ENCODE measurements at regions not wholly inside any gene's neighbourhood (a gene's known extent, or its start where the extent isn't known, plus 50 kb on each side); places are given as distances from the start of the nearest gene placed in this dataset.

- no peaks in the 10 kb centered on the region for H3K27me3 Mint-ChIP-seq
- no peak overlapping the region for H3K27ac Mint-ChIP-seq
- DNase-seq (no peak), ATAC-seq (no peak)
- H3K4me1 Mint-ChIP-seq = no peaks in the 10 kb centered on the region
- H3K36me3 Mint-ChIP-seq (ENCODE audit: low read depth) = peaks cover 3% of the 10 kb centered on the region
- no peaks in the 10 kb centered on the region for H3K9me3 ChIP-seq (ENCODE audit: control insufficient read depth, low read length, poor library complexity, severe bottlenecking)
- H3K4me3 Mint-ChIP-seq = no peak overlapping the region
These were observed 182.8 kb downstream of the PIK3C3 start for GRCh38 chr18:42137693-42138375.

- Mint-ChIP-seq H3K4me3 (no peak overlapping the region), H3K27ac (no peak overlapping the region), H3K4me1 (no peaks in the 10 kb centered on the region), H3K27me3 (no peaks in the 10 kb centered on the region), H3K36me3 (ENCODE audit: low read depth) (no peaks in the 10 kb centered on the region)
- no peaks in the 10 kb centered on the region for H3K9me3 ChIP-seq (ENCODE audit: control insufficient read depth, low read length, poor library complexity, severe bottlenecking)
- DNase-seq (no peak), ATAC-seq (no peak)
These were observed 186.4 kb downstream of the PIK3C3 start for GRCh38 chr18:42141439-42141838.

- Mint-ChIP-seq H3K27ac (no peak overlapping the region), H3K4me1 (no peaks in the 10 kb centered on the region), H3K36me3 (ENCODE audit: low read depth) (peaks cover 3% of the 10 kb centered on the region), H3K27me3 (no peaks in the 10 kb centered on the region), H3K4me3 (no peak overlapping the region)
- DNase-seq = no peak
- no peaks in the 10 kb centered on the region for H3K9me3 ChIP-seq (ENCODE audit: control insufficient read depth, low read length, poor library complexity, severe bottlenecking)
- ATAC-seq = no peak
These were observed 200.0 kb downstream of the PIK3C3 start for GRCh38 chr18:42155024-42155423.

GRCh38 chr18:42156281-42156680 is 201.2 kb downstream of the PIK3C3 start:
- no peak overlapping the region for H3K27ac Mint-ChIP-seq
- ATAC-seq = no peak

GRCh38 chr18:42157420-42157819 is 202.4 kb downstream of the PIK3C3 start:
- Mint-ChIP-seq H3K4me3 (no peak overlapping the region), H3K4me1 (no peaks in the 10 kb centered on the region), H3K27ac (no peak overlapping the region), H3K36me3 (ENCODE audit: low read depth) (no peaks in the 10 kb centered on the region), H3K27me3 (no peaks in the 10 kb centered on the region)
- H3K9me3 ChIP-seq (ENCODE audit: control insufficient read depth, low read length, poor library complexity, severe bottlenecking) = no peaks in the 10 kb centered on the region
- DNase-seq (no peak), ATAC-seq (no peak)

More at GRCh38 chr18:42156281-42156680, 201.2 kb downstream of the PIK3C3 start:
- Mint-ChIP-seq H3K27me3 (no peaks in the 10 kb centered on the region), H3K4me3 (no peak overlapping the region), H3K36me3 (ENCODE audit: low read depth) (peaks cover 3% of the 10 kb centered on the region), H3K4me1 (no peaks in the 10 kb centered on the region)
- no peak for DNase-seq
- no peaks in the 10 kb centered on the region for H3K9me3 ChIP-seq (ENCODE audit: control insufficient read depth, low read length, poor library complexity, severe bottlenecking)

GRCh38 chr18:42157878-42158277 is 202.8 kb downstream of the PIK3C3 start:
- H3K9me3 ChIP-seq (ENCODE audit: control insufficient read depth, low read length, poor library complexity, severe bottlenecking) = no peaks in the 10 kb centered on the region
- no peaks in the 10 kb centered on the region for H3K27me3 Mint-ChIP-seq
- DNase-seq (no peak), ATAC-seq (no peak)
- no peaks in the 10 kb centered on the region for H3K36me3 Mint-ChIP-seq (ENCODE audit: low read depth)
- no peaks in the 10 kb centered on the region for H3K4me1 Mint-ChIP-seq
- no peak overlapping the region for H3K27ac Mint-ChIP-seq
- H3K4me3 Mint-ChIP-seq = no peak overlapping the region

GRCh38 chr18:42159146-42159545 is 204.1 kb downstream of the PIK3C3 start:
- no peak overlapping the region for H3K27ac Mint-ChIP-seq
- no peak for ATAC-seq
- H3K36me3 Mint-ChIP-seq (ENCODE audit: low read depth) = no peaks in the 10 kb centered on the region

GRCh38 chr18:42163321-42163720 is 208.3 kb downstream of the PIK3C3 start:
- Mint-ChIP-seq H3K36me3 (ENCODE audit: low read depth) (peaks cover 3% of the 10 kb centered on the region), H3K4me3 (no peak overlapping the region), H3K27ac (no peak overlapping the region), H3K27me3 (no peaks in the 10 kb centered on the region), H3K4me1 (no peaks in the 10 kb centered on the region)
- no peaks in the 10 kb centered on the region for H3K9me3 ChIP-seq (ENCODE audit: control insufficient read depth, low read length, poor library complexity, severe bottlenecking)
- DNase-seq = no peak
- ATAC-seq = no peak

More at GRCh38 chr18:42159146-42159545, 204.1 kb downstream of the PIK3C3 start:
- Mint-ChIP-seq H3K27me3 (no peaks in the 10 kb centered on the region), H3K4me3 (no peak overlapping the region), H3K4me1 (no peaks in the 10 kb centered on the region)
- no peaks in the 10 kb centered on the region for H3K9me3 ChIP-seq (ENCODE audit: control insufficient read depth, low read length, poor library complexity, severe bottlenecking)
- DNase-seq = no peak

- Mint-ChIP-seq H3K36me3 (ENCODE audit: low read depth) (peaks cover 3% of the 10 kb centered on the region), H3K4me1 (no peaks in the 10 kb centered on the region), H3K4me3 (no peak overlapping the region), H3K27me3 (no peaks in the 10 kb centered on the region), H3K27ac (no peak overlapping the region)
- H3K9me3 ChIP-seq (ENCODE audit: control insufficient read depth, low read length, poor library complexity, severe bottlenecking) = no peaks in the 10 kb centered on the region
- DNase-seq (no peak), ATAC-seq (no peak)
These were observed 209.5 kb downstream of the PIK3C3 start for GRCh38 chr18:42164556-42164955.

GRCh38 chr18:42165922-42166513 is 211.0 kb downstream of the PIK3C3 start:
- DNase-seq = no peak
- Mint-ChIP-seq H3K4me3 (no peak overlapping the region), H3K27me3 (no peaks in the 10 kb centered on the region), H3K36me3 (ENCODE audit: low read depth) (peaks cover 3% of the 10 kb centered on the region), H3K27ac (no peak overlapping the region), H3K4me1 (no peaks in the 10 kb centered on the region)
- no peak for ATAC-seq
- H3K9me3 ChIP-seq (ENCODE audit: control insufficient read depth, low read length, poor library complexity, severe bottlenecking) = no peaks in the 10 kb centered on the region

- Mint-ChIP-seq H3K27ac (no peak overlapping the region), H3K27me3 (no peaks in the 10 kb centered on the region), H3K4me1 (no peaks in the 10 kb centered on the region), H3K4me3 (no peak overlapping the region), H3K36me3 (ENCODE audit: low read depth) (peaks cover 3% of the 10 kb centered on the region)
- H3K9me3 ChIP-seq (ENCODE audit: control insufficient read depth, low read length, poor library complexity, severe bottlenecking) = no peaks in the 10 kb centered on the region
- no peak for DNase-seq
- ATAC-seq = no peak
These were observed 213.5 kb downstream of the PIK3C3 start for GRCh38 chr18:42168487-42168886.

- Mint-ChIP-seq H3K36me3 (ENCODE audit: low read depth) (peaks cover 3% of the 10 kb centered on the region), H3K27me3 (no peaks in the 10 kb centered on the region), H3K4me1 (no peaks in the 10 kb centered on the region), H3K4me3 (no peak overlapping the region), H3K27ac (no peak overlapping the region)
- ATAC-seq (no peak), DNase-seq (no peak)
- H3K9me3 ChIP-seq (ENCODE audit: control insufficient read depth, low read length, poor library complexity, severe bottlenecking) = no peaks in the 10 kb centered on the region
These were observed 213.9 kb downstream of the PIK3C3 start for GRCh38 chr18:42168907-42169306.

GRCh38 chr18:42174909-42175308 is 219.9 kb downstream of the PIK3C3 start:
- H3K36me3 Mint-ChIP-seq (ENCODE audit: low read depth) = no peaks in the 10 kb centered on the region
- no peaks in the 10 kb centered on the region for H3K4me1 Mint-ChIP-seq
- no peak overlapping the region for H3K27ac Mint-ChIP-seq
- no peak for ATAC-seq
- no peaks in the 10 kb centered on the region for H3K27me3 Mint-ChIP-seq
- H3K9me3 ChIP-seq (ENCODE audit: control insufficient read depth, low read length, poor library complexity, severe bottlenecking) = no peaks in the 10 kb centered on the region
- H3K4me3 Mint-ChIP-seq = no peak overlapping the region
- DNase-seq = no peak

GRCh38 chr18:42176599-42176998 is 221.6 kb downstream of the PIK3C3 start:
- no peaks in the 10 kb centered on the region for H3K9me3 ChIP-seq (ENCODE audit: control insufficient read depth, low read length, poor library complexity, severe bottlenecking)
- Mint-ChIP-seq H3K4me3 (no peak overlapping the region), H3K36me3 (ENCODE audit: low read depth) (no peaks in the 10 kb centered on the region), H3K4me1 (no peaks in the 10 kb centered on the region), H3K27me3 (no peaks in the 10 kb centered on the region), H3K27ac (no peak overlapping the region)
- ATAC-seq (no peak), DNase-seq (no peak)

Data from T-helper 17 cell (primary cell).